G401.6 (cell line): ENCODE measurements at regions not wholly inside any gene's neighbourhood (a gene's known extent, or its start where the extent isn't known, plus 50 kb on each side); places are given as distances from the start of the nearest gene placed in this dataset.

Source experiments
- FAIRE-seq: peaks from 2 replicates; lab custom pipeline; 2012; peaks lifted over from hg19 to GRCh38; lab: Jason Lieb, UNC

GRCh38 chr11:32204751-32205150, 113.9 kb downstream of the RCN1 start:
- FAIRE-seq, result no peak

- FAIRE-seq, result no peak
Measured at GRCh38 chr11:32210556-32210955, 119.7 kb downstream of the RCN1 start.

- no peak for FAIRE-seq
Measured at GRCh38 chr11:32213223-32213622, 122.3 kb downstream of the RCN1 start.

- FAIRE-seq, result no peak
Measured at GRCh38 chr11:32215157-32215556, 124.3 kb downstream of the RCN1 start.

- no peak for FAIRE-seq
Measured at GRCh38 chr11:32216749-32217148, 125.9 kb downstream of the RCN1 start.

- FAIRE-seq, result no peak
Measured at GRCh38 chr11:32219320-32219719, 128.4 kb downstream of the RCN1 start.

- no peak for FAIRE-seq
Measured at GRCh38 chr11:32221476-32222032, 130.7 kb downstream of the RCN1 start.

- FAIRE-seq, result no peak
Measured at GRCh38 chr11:32224580-32224979, 133.7 kb downstream of the RCN1 start.

- FAIRE-seq, result no peak
Measured at GRCh38 chr11:32225571-32226285, 134.9 kb downstream of the RCN1 start.

GRCh38 chr11:32226480-32226879, 135.6 kb downstream of the RCN1 start:
- FAIRE-seq, result no peak

GRCh38 chr11:32229576-32230240, 138.8 kb downstream of the RCN1 start:
- FAIRE-seq, result no peak

GRCh38 chr11:32231909-32232493, 141.1 kb downstream of the RCN1 start:
- no peak for FAIRE-seq

GRCh38 chr11:32232516-32232915, 141.6 kb downstream of the RCN1 start:
- FAIRE-seq, result no peak

- FAIRE-seq, result no peak
Measured at GRCh38 chr11:32233276-32233675, 142.4 kb downstream of the RCN1 start.

- no peak for FAIRE-seq
Measured at GRCh38 chr11:32233928-32234327, 143.1 kb downstream of the RCN1 start.

- FAIRE-seq, result no peak
Measured at GRCh38 chr11:32244453-32244852, 153.6 kb downstream of the RCN1 start.

GRCh38 chr11:32253706-32254105, 162.8 kb downstream of the RCN1 start:
- no peak for FAIRE-seq

GRCh38 chr11:32255841-32256240, 165.0 kb downstream of the RCN1 start:
- no peak for FAIRE-seq

GRCh38 chr11:32256466-32256865, 165.6 kb downstream of the RCN1 start:
- FAIRE-seq, result no peak

GRCh38 chr11:32259641-32260081, 168.8 kb downstream of the RCN1 start:
- FAIRE-seq, result no peak

GRCh38 chr11:32262367-32262766, 171.5 kb downstream of the RCN1 start:
- FAIRE-seq, result no peak

GRCh38 chr11:32265911-32266310, 169.4 kb downstream of the WT1 start:
- FAIRE-seq, result no peak

- FAIRE-seq, result no peak
Measured at GRCh38 chr11:32266601-32267000, 168.7 kb downstream of the WT1 start.
